ENCODE measurements at regions not wholly inside any gene's neighbourhood (a gene's known extent, or its start where the extent isn't known, plus 50 kb on each side); places are given as distances from the start of the nearest gene placed in this dataset.

DNA sequence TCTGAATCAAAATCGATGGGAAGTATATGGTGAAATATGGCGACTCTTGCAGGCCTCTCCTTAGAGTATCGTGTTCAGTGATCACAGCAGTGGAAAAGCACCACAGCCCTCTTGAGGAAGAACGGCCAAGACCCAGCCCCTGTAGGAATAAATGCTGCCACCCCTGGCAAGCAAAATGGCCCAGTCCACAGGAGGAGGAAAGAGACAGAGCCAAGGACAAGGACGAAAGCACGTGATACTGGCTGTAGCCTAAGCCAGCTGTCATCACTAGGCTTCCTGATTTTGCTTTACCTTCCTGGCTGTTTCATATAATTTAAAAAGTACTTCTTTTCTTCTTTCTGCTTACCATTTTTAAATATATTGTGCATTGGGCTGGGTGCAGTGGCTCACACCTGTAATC, 395.0 kb upstream of the SHH start:
- DNase-seq (ENCODE audit: insufficient read length, low spot score) (no peak), FAIRE-seq (no peak)
- TF ChIP-seq, protein P1, sequence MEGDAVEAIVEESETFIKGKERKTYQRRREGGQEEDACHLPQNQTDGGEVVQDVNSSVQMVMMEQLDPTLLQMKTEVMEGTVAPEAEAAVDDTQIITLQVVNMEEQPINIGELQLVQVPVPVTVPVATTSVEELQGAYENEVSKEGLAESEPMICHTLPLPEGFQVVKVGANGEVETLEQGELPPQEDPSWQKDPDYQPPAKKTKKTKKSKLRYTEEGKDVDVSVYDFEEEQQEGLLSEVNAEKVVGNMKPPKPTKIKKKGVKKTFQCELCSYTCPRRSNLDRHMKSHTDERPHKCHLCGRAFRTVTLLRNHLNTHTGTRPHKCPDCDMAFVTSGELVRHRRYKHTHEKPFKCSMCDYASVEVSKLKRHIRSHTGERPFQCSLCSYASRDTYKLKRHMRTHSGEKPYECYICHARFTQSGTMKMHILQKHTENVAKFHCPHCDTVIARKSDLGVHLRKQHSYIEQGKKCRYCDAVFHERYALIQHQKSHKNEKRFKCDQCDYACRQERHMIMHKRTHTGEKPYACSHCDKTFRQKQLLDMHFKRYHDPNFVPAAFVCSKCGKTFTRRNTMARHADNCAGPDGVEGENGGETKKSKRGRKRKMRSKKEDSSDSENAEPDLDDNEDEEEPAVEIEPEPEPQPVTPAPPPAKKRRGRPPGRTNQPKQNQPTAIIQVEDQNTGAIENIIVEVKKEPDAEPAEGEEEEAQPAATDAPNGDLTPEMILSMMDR (IDR thresholded peaks at IDR 0.05; ENCODE audit: insufficient read depth, missing control alignments), result no peak

DNA sequence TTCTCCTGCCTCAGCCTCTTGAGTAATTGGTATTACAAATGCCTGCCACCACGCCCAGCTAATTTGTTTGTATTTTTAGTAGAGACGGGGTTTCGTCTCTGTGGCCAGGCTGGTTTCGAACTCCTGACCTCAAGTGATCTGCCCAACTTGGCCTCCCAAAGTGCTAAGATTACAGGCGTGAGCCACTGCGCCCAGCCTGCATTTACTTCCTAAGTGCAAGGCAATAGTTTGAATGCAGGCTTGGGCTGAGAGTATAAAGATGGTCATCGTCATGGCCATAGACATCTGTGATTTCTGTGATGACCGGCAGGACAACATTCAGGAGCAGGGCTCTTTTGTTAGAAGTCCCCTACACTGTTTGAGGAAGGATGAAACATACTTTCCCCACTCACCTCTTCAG, 393.9 kb upstream of the SHH start:
- FAIRE-seq, result no peak
- DNase-seq (ENCODE audit: insufficient read length, low spot score), result no peak
- TF ChIP-seq, protein P1 (IDR thresholded peaks at IDR 0.05; ENCODE audit: insufficient read depth, missing control alignments), result no peak

DNA sequence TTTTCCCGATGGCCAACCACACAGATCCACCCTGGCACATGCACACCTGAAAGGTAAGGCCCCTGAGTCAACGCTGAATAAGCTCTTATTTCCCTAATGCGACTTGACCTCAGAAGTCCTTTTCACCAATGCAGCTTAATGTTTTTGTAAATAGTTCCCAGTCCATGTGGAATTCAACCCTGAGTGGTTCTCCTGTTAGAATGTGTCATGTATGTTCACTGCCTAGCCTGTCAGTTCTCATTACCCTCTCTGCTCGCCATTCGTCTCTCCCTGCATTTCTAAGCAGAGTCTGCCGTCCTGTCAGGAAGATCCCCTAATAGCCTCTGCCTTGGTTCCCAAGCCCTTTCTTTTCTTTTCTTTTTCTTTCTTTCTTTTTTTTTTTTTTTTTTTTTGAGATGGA, 392.6 kb upstream of the SHH start:
- FAIRE-seq (no peak), DNase-seq (ENCODE audit: insufficient read length, low spot score) (no peak)
- TF ChIP-seq, protein P1 (IDR thresholded peaks at IDR 0.05; ENCODE audit: insufficient read depth, missing control alignments), result no peak

GRCh38 chr7:156203923-156204322, 391.7 kb upstream of the SHH start:
- DNase-seq (ENCODE audit: insufficient read length, low spot score) (no peak), FAIRE-seq (no peak)
- TF ChIP-seq, protein P1 (IDR thresholded peaks at IDR 0.05; ENCODE audit: insufficient read depth, missing control alignments), result no peak

DNA sequence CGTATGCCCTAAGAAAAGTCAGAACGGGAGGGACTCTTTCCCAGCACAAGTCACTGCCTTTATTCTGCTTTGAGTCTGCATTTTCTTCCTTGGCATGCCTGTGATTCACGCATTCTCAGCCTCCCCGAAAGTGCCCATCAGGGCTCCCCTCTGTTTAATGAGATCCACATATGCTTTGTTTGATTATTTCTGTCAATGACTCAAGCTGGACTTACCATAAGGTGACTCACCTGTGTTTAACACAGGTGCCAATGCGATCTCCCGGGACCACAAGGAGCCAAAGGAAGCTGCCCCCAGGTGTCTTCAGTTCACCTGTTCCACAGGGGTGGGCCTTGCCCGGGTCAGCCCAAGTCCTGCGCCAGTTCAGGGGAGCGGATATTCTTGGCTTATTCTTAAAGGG, 386.0 kb upstream of the SHH start:
- TF ChIP-seq, protein P1 (IDR thresholded peaks at IDR 0.05; ENCODE audit: insufficient read depth, missing control alignments), result no peak
- no peak for FAIRE-seq

DNA sequence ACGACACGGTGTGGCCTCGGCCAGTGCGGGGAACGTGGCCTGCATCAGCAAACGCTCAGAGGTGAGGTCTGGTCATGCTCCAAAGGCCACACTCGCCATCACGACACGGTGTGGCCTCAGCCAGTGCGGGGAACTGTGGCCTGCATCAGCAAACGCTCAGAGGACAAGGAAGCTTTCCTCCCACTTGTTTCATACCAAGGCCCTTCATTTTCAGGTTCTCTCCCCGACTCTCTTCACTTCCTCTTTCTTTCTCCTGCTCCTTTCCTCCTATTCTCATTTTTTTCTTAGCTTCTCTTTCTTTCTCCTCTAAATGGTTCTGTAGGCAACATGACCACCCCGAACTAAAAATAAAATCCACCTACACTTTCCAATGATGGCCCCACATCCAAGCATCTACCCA, 384.4 kb upstream of the SHH start:
- FAIRE-seq (no peak), DNase-seq (ENCODE audit: insufficient read length, low spot score) (no peak)
- TF ChIP-seq, protein P1 (IDR thresholded peaks at IDR 0.05; ENCODE audit: insufficient read depth, missing control alignments), result no peak

More for the DNA sequence above, 386.0 kb upstream of the SHH start:
- DNase-seq (ENCODE audit: insufficient read length, low spot score), result no peak

DNA sequence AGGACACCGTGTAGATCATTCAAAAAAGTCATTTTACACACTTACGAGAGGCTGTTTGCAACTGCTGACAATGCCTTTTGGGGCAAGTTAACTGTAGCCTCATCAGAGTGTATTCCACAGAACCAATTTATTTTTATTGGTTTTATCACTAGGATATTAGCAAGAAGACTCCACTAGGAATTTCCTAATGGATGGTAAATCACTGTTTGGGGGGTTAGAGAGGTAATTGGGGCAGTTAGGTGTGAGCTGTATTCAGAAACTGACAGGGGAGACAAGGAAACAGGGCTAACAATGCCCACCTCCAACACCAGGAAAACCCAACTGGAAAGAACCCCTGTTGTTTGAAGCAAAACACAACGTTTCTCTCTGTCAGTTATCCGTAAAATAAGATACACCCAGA, 383.0 kb upstream of the SHH start:
- TF ChIP-seq, protein P1 (IDR thresholded peaks at IDR 0.05; ENCODE audit: insufficient read depth, missing control alignments), result no peak
- DNase-seq (ENCODE audit: insufficient read length, low spot score) (no peak), FAIRE-seq (no peak)

Data from D721Med (cell line).